Neural crest cell (in vitro differentiated cells): ENCODE measurements at regions not wholly inside any gene's neighbourhood (a gene's known extent, or its start where the extent isn't known, plus 50 kb on each side); places are given as distances from the start of the nearest gene placed in this dataset.

Experiments
- DNase-seq: peaks from one replicate; pipeline ENCODE4 v3.0.0; 2021; ENCODE audit warnings: low read depth, mixed read lengths, low spot score
- H3K27ac Mint-ChIP-seq: one replicate; pipeline ENCODE4 v1.8.0; 2021; ENCODE audit warnings: mild to moderate bottlenecking, mixed read lengths; ENCODE audit not compliant: unreplicated experiment
- H3K27me3 Mint-ChIP-seq: 2 replicates; pipeline ENCODE4 v1.8.0; 2021; ENCODE audit warnings: low read depth, mild to moderate bottlenecking, mixed read lengths
- H3K36me3 Mint-ChIP-seq: 2 replicates; pipeline ENCODE4 v1.8.0; 2021; ENCODE audit warnings: low read depth, mild to moderate bottlenecking, mixed read lengths
- H3K4me1 Mint-ChIP-seq: 2 replicates; pipeline ENCODE4 v1.8.0; 2021; ENCODE audit warnings: mixed read lengths
- H3K4me3 Mint-ChIP-seq: one replicate; pipeline ENCODE4 v1.8.0; 2021; ENCODE audit warnings: mild to moderate bottlenecking, mixed read lengths
- H3K9me3 Mint-ChIP-seq: 2 replicates; pipeline ENCODE4 v1.8.0; 2021; ENCODE audit warnings: mixed read lengths
- TF ChIP-seq, protein P1 (sequence below): fragments of 200-600 bp; sonication (generic); conservative IDR thresholded peaks from 2 replicates; pipeline ENCODE4 v1.5.0; 2021; ENCODE audit warnings: antibody characterized with exemption, mild to moderate bottlenecking

DNA sequence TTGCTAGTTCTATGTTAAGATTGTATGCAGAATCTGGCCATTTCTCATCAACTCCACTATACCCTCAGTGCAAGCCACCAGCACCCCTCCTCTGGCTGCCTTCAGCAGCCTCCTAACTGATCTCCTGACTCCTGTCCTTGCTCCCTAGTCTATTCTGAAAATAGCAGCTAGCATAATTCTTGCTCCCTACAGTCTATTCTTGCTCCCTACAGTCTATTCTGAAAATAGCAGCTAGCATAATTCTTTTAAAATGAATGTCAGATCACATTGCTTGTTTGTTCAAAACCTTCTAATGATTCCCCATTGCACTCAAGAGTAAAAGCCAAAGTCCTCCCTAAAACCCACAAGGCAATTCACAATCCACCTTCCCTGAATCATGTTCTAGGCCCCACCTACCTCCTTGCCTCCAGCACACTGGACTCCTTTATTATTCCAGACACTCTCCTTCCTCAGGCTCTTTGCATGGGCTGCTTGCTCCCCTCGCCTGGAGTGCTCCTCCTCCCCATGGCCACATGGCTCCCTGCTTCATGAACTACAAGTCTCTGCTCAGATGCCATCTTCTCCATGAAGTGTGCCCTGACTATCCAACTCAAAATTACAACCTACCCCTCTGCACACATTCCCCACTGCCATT, 164.2 kb upstream of the TNFAIP3 start:
- Mint-ChIP-seq H3K27me3 (no peaks in the 10 kb centered on the region), H3K36me3 (no peaks in the 10 kb centered on the region), H3K4me1 (peaks cover 24% of the 10 kb centered on the region), H3K4me3 (no peak overlapping the region), H3K9me3 (no peaks in the 10 kb centered on the region), H3K27ac (no peak overlapping the region)
- no peak for DNase-seq
- TF ChIP-seq, protein P1, sequence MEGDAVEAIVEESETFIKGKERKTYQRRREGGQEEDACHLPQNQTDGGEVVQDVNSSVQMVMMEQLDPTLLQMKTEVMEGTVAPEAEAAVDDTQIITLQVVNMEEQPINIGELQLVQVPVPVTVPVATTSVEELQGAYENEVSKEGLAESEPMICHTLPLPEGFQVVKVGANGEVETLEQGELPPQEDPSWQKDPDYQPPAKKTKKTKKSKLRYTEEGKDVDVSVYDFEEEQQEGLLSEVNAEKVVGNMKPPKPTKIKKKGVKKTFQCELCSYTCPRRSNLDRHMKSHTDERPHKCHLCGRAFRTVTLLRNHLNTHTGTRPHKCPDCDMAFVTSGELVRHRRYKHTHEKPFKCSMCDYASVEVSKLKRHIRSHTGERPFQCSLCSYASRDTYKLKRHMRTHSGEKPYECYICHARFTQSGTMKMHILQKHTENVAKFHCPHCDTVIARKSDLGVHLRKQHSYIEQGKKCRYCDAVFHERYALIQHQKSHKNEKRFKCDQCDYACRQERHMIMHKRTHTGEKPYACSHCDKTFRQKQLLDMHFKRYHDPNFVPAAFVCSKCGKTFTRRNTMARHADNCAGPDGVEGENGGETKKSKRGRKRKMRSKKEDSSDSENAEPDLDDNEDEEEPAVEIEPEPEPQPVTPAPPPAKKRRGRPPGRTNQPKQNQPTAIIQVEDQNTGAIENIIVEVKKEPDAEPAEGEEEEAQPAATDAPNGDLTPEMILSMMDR: no peak

- TF ChIP-seq, protein P1: no peak
- Mint-ChIP-seq H3K27ac (no peak overlapping the region), H3K4me3 (no peak overlapping the region), H3K4me1 (peaks cover 34% of the 10 kb centered on the region), H3K27me3 (no peaks in the 10 kb centered on the region), H3K36me3 (no peaks in the 10 kb centered on the region), H3K9me3 (no peaks in the 10 kb centered on the region)
- no peak for DNase-seq
Measured at GRCh38 chr6:137704802-137705159, 162.3 kb upstream of the TNFAIP3 start.

DNA sequence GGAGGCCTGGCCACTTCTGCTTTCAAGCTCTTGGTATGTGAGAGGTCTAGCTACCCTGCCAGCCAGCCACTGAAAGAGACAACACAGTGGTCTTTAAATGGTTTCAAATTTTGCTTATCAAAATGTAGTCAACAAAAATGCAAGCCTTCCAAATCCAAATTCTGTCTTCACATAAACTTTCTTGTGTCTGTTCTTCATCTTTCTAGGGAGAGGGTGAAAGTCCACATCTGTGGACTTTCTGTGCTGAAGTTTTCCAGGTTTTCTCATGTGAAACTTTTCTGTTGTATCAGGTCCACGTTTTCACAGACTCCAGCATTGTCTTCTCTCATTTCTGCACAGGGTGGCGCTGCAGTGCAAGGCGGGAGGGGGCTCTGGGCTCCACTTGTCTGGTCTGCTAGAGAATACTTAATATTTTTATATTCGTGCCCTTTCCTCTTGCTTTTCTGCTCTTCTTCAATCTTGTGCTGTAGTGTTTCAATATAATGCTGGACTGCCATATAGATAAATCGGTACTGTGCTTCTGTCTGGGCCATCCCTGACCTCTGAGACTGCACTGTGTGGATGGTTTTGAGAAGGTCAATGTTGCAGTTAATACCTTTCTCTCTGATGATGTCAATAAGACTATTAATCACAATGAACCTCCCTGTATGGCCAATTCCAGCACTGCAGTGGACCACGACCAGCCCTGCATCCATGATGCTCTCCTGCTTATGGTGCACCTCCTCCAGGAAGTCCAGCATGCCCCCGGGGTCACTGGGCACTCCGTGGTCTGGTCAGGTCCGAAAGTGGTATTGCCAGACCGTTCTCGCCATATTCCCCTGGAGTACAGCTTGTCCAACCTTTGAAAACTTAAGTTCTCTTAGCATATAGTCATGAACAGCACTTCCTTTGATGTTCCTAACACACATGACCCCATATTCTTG, 161.6 kb upstream of the TNFAIP3 start:
- H3K27ac Mint-ChIP-seq: no peak overlapping the region
- no peaks in the 10 kb centered on the region for H3K27me3 Mint-ChIP-seq
- TF ChIP-seq, protein P1: peak; percentile 86
- no peak overlapping the region for H3K4me3 Mint-ChIP-seq
- no peaks in the 10 kb centered on the region for H3K36me3 Mint-ChIP-seq
- DNase-seq: peak; percentile 65
- peaks cover 34% of the 10 kb centered on the region for H3K4me1 Mint-ChIP-seq
- H3K9me3 Mint-ChIP-seq: peaks cover 2% of the 10 kb centered on the region

DNA sequence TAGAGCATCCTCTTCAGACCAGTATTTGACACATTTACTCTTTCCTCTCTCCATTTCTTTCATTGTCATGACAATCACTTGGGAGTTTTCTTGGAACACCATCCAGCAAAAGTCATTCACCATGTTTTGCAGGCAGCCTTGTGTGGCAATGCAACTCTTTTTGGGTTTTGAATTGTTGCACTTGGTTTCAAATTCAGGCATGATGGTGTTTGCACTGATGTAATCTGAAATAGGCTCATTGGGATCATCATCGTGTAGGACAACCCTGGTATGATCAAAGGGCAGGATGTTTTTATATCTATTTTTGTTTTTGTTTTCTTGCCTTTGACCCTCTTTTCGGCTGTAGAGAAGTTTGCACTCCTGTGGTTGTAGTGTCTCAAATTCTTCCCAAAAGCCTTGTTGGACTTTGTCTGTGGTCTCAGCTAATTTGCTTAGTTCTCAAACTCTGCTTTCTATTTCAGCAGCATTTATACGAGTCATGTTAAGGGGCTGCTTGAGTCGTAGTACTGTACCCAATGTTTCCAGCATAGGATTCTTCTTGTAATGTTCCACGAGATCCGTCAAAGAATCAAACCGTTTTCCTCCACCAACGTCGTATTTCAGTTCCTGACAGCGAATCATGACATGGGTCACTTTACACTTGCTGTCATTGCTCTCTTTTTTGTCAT, 160.8 kb upstream of the TNFAIP3 start:
- H3K4me1 Mint-ChIP-seq: peaks cover 34% of the 10 kb centered on the region
- no peaks in the 10 kb centered on the region for H3K36me3 Mint-ChIP-seq
- TF ChIP-seq, protein P1: no peak
- peaks cover 2% of the 10 kb centered on the region for H3K9me3 Mint-ChIP-seq
- H3K27me3 Mint-ChIP-seq: no peaks in the 10 kb centered on the region
- H3K27ac Mint-ChIP-seq: no peak overlapping the region
- no peak for DNase-seq
- H3K4me3 Mint-ChIP-seq: no peak overlapping the region

- DNase-seq: no peak
- TF ChIP-seq, protein P1: no peak
- H3K4me1 Mint-ChIP-seq: peaks cover 34% of the 10 kb centered on the region
- no peak overlapping the region for H3K27ac Mint-ChIP-seq
- peaks cover 2% of the 10 kb centered on the region for H3K9me3 Mint-ChIP-seq
- no peaks in the 10 kb centered on the region for H3K27me3 Mint-ChIP-seq
- H3K4me3 Mint-ChIP-seq: no peak overlapping the region
- no peaks in the 10 kb centered on the region for H3K36me3 Mint-ChIP-seq
Measured at GRCh38 chr6:137707038-137707589, 159.9 kb upstream of the TNFAIP3 start.
